Ishikawa (cell line): ENCODE measurements at regions not wholly inside any gene's neighbourhood (a gene's known extent, or its start where the extent isn't known, plus 50 kb on each side); places are given as distances from the start of the nearest gene placed in this dataset.

Experiments used
- CEBPB ChIP-seq: IDR thresholded peaks from 2 replicates; pipeline ENCODE4 v1.6.1; 2012
- CREB1 ChIP-seq: IDR thresholded peaks from 2 replicates; pipeline ENCODE4 v1.6.1; 2012; ENCODE audit warnings: low read depth
- EP300 ChIP-seq: IDR thresholded peaks from 2 replicates; pipeline ENCODE4 v1.6.1; 2012; ENCODE audit warnings: borderline replicate concordance
- RAD21 ChIP-seq: IDR thresholded peaks from 2 replicates; pipeline ENCODE4 v1.6.1; 2012; ENCODE audit warnings: low read depth
- TAF1 ChIP-seq: IDR thresholded peaks from 2 replicates; pipeline ENCODE4 v1.6.1; 2012; ENCODE audit warnings: low read depth, mild to moderate bottlenecking
- YY1 ChIP-seq: IDR thresholded peaks from 2 replicates; pipeline ENCODE4 v1.6.1; 2012; ENCODE audit warnings: low read depth
- ZBTB7A ChIP-seq: IDR thresholded peaks from 2 replicates; pipeline ENCODE4 v1.6.1; 2012; ENCODE audit warnings: low read depth
- TF ChIP-seq, protein P1 (sequence below): IDR thresholded peaks from 2 replicates; pipeline ENCODE4 v1.6.1; 2012
- TF ChIP-seq, protein P2 (sequence below): IDR thresholded peaks from 2 replicates; pipeline ENCODE4 v1.6.1; 2012; ENCODE audit warnings: low read depth, mild to moderate bottlenecking
- TF ChIP-seq, protein P3 (sequence below): IDR thresholded peaks from 2 replicates; pipeline ENCODE4 v1.6.1; 2012

DNA sequence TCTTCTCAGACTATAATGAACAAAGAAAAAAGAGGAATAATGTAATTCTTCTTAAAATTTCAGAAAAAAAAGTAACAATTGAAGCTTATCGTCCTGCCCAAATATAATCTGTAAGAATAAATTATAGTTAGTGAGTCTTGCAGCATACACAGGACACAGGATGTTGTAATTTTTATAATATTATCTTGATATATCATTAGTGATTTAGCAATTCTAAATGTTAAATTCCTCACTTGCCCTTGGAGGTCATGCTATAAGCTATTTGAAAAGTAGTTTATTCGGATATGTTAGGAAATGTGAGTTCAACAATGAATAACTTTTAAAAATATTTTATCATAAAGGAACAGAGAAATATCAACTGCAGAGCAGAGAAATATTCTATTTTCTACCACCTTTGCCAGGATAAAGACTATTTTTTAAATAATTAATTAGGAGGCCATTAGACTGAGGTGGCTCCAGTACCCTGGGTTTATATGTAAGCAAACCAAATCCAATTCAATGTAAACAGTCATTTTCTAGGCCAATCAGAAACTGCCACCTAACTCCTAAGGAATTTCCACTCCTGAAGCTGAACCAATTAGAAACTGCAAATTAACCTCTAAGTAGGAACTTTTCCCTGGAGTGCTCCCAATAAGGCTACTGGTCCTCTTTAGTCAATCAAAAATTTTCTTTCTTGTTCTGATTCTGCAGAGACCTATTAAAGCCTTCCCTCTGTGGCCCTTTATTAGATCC is 1109.3 kb downstream of the ROBO2 start:
- TF ChIP-seq, protein P1, sequence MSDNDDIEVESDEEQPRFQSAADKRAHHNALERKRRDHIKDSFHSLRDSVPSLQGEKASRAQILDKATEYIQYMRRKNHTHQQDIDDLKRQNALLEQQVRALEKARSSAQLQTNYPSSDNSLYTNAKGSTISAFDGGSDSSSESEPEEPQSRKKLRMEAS: no peak
- no peak for TF ChIP-seq EP300
- TF ChIP-seq RAD21: no peak
- TF ChIP-seq, protein P2, sequence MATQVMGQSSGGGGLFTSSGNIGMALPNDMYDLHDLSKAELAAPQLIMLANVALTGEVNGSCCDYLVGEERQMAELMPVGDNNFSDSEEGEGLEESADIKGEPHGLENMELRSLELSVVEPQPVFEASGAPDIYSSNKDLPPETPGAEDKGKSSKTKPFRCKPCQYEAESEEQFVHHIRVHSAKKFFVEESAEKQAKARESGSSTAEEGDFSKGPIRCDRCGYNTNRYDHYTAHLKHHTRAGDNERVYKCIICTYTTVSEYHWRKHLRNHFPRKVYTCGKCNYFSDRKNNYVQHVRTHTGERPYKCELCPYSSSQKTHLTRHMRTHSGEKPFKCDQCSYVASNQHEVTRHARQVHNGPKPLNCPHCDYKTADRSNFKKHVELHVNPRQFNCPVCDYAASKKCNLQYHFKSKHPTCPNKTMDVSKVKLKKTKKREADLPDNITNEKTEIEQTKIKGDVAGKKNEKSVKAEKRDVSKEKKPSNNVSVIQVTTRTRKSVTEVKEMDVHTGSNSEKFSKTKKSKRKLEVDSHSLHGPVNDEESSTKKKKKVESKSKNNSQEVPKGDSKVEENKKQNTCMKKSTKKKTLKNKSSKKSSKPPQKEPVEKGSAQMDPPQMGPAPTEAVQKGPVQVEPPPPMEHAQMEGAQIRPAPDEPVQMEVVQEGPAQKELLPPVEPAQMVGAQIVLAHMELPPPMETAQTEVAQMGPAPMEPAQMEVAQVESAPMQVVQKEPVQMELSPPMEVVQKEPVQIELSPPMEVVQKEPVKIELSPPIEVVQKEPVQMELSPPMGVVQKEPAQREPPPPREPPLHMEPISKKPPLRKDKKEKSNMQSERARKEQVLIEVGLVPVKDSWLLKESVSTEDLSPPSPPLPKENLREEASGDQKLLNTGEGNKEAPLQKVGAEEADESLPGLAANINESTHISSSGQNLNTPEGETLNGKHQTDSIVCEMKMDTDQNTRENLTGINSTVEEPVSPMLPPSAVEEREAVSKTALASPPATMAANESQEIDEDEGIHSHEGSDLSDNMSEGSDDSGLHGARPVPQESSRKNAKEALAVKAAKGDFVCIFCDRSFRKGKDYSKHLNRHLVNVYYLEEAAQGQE: no peak
- TF ChIP-seq TAF1: no peak
- no peak for TF ChIP-seq ZBTB7A
- TF ChIP-seq YY1: no peak
- no peak for TF ChIP-seq CREB1
- TF ChIP-seq CEBPB: no peak
- TF ChIP-seq, protein P3, sequence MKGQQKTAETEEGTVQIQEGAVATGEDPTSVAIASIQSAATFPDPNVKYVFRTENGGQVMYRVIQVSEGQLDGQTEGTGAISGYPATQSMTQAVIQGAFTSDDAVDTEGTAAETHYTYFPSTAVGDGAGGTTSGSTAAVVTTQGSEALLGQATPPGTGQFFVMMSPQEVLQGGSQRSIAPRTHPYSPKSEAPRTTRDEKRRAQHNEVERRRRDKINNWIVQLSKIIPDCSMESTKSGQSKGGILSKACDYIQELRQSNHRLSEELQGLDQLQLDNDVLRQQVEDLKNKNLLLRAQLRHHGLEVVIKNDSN: no peak
